IMR-90 (cell line): ENCODE measurements at regions not wholly inside any gene's neighbourhood (a gene's known extent, or its start where the extent isn't known, plus 50 kb on each side); places are given as distances from the start of the nearest gene placed in this dataset.

Source experiments
- ATAC-seq: fragments of 200-7000 bp; cut with Tn5 transposase; 2 replicates; pipeline ENCODE4 v1.9.1; 2020; ENCODE audit warnings: low read depth, mild to moderate bottlenecking, moderate library complexity
- BruUV-seq: library from RNA; stranded (reverse); fragments of 400-500 nt; replicated peaks from 2 replicates; lab custom pipeline; 2021; lab: Mats Ljungman, UMichigan
- CTCF ChIA-PET: fragments of 300-600 bp; formaldehyde crosslinking; extraction: SDS; loops from one replicate; lab custom pipeline; 2021; ENCODE audit warnings: antibody characterized with exemption; lab: Yijun Ruan, JAX
- POLR2A ChIA-PET: fragments of 300-600 bp; sonication (Branson Sonifier 250); formaldehyde crosslinking; loops from one replicate; lab custom pipeline; 2022; ENCODE audit warnings: antibody characterized with exemption; ENCODE audit not compliant: unreplicated experiment; lab: Charles Lee
- DNase-seq: peaks from one replicate; pipeline ENCODE4 v3.0.0; 2013
- H2AFZ ChIP-seq: replicated peaks from 2 replicates; pipeline ENCODE3; 2013; ENCODE audit warnings: low read length, mild to moderate bottlenecking; ENCODE audit not compliant: poor library complexity
- H2AK5ac ChIP-seq: 2 replicates; pipeline ENCODE4 v1.6.1; 2013; ENCODE audit warnings: low read depth, low read length, inconsistent platforms
- H2AK9ac ChIP-seq: replicated peaks from 2 replicates; pipeline ENCODE3; 2013; ENCODE audit warnings: mild to moderate bottlenecking, low read depth, low read length, moderate library complexity; ENCODE audit not compliant: poor library complexity
- H2BK120ac ChIP-seq: 2 replicates; pipeline ENCODE4 v1.6.1; 2013; ENCODE audit warnings: low read depth, low read length, inconsistent platforms
- H2BK15ac ChIP-seq: 3 replicates; pipeline ENCODE4 v1.6.1; 2013; ENCODE audit warnings: low read depth, low read length, inconsistent platforms
- H2BK20ac ChIP-seq: 2 replicates; pipeline ENCODE4 v1.6.1; 2013; ENCODE audit warnings: low read depth, mild to moderate bottlenecking, inconsistent platforms, low read length, moderate library complexity
- H2BK5ac ChIP-seq: 2 replicates; pipeline ENCODE4 v1.6.1; 2013; ENCODE audit warnings: mild to moderate bottlenecking, low read depth, low read length, inconsistent platforms; ENCODE audit not compliant: poor library complexity, severe bottlenecking
- H3K14ac ChIP-seq: replicated peaks from 2 replicates; pipeline ENCODE4 v1.6.1; 2013; ENCODE audit warnings: low read depth, low read length, inconsistent platforms
- H3K18ac ChIP-seq: 2 replicates; pipeline ENCODE4 v1.6.1; 2013; ENCODE audit warnings: low read depth, low read length, control low read depth
- H3K23ac ChIP-seq: 2 replicates; pipeline ENCODE4 v1.6.1; 2013; ENCODE audit warnings: low read depth, low read length, inconsistent platforms
- H3K27ac ChIP-seq: 2 replicates; pipeline ENCODE4 v1.5.1; 2013; ENCODE audit warnings: mild to moderate bottlenecking, control low read depth, low read length; ENCODE audit not compliant: insufficient read depth
- H3K27me3 ChIP-seq: 2 replicates; pipeline ENCODE4 v1.6.1; 2013; ENCODE audit warnings: low read length; ENCODE audit not compliant: control insufficient read depth, insufficient read depth
- H3K36me3 ChIP-seq: 2 replicates; pipeline ENCODE4 v1.6.1; 2013; ENCODE audit warnings: low read length, mixed read lengths; ENCODE audit not compliant: control insufficient read depth, insufficient read depth
- H3K4ac ChIP-seq: 2 replicates; pipeline ENCODE4 v1.6.1; 2013; ENCODE audit warnings: low read depth, low read length, inconsistent platforms
- H3K4me1 ChIP-seq: 2 replicates; pipeline ENCODE4 v1.6.1; 2013; ENCODE audit warnings: low read length, mixed read lengths; ENCODE audit not compliant: control insufficient read depth, insufficient read depth
- H3K4me2 ChIP-seq: 2 replicates; pipeline ENCODE4 v1.6.1; 2013; ENCODE audit warnings: low read depth, mild to moderate bottlenecking, control low read depth, low read length, moderate library complexity
- H3K4me3 ChIP-seq: 2 replicates; pipeline ENCODE4 v1.5.1; 2013; ENCODE audit warnings: low read depth, mild to moderate bottlenecking, control low read depth, low read length, moderate library complexity; ENCODE audit not compliant: insufficient read depth
- H3K56ac ChIP-seq: 2 replicates; pipeline ENCODE4 v1.6.1; 2013; ENCODE audit warnings: low read length, inconsistent platforms; ENCODE audit not compliant: insufficient read depth; ENCODE audit errors: extremely low read depth
- H3K79me1 ChIP-seq, 2 experiments: 2 replicates each; pipeline ENCODE4 v1.6.1; 2013; ENCODE audit warnings: low read length in 2 of 2, inconsistent platforms in 1 of 2, low read depth in 1 of 2
- H3K9ac ChIP-seq: 2 replicates; pipeline ENCODE4 v1.6.1; 2013; ENCODE audit warnings: low read depth, low read length, control low read depth
- H3K9me1 ChIP-seq: 2 replicates; pipeline ENCODE4 v1.6.1; 2013; ENCODE audit warnings: low read length, inconsistent platforms; ENCODE audit not compliant: insufficient read depth
- H3K9me3 ChIP-seq: 2 replicates; pipeline ENCODE4 v1.6.1; 2013; ENCODE audit warnings: low read length; ENCODE audit not compliant: control insufficient read depth, insufficient read depth
- H4K20me1 ChIP-seq: 2 replicates; pipeline ENCODE4 v1.6.1; 2013; ENCODE audit warnings: low read length, inconsistent platforms; ENCODE audit not compliant: insufficient read depth
- H4K5ac ChIP-seq: 2 replicates; pipeline ENCODE4 v1.6.1; 2013; ENCODE audit warnings: mild to moderate bottlenecking, low read depth, low read length, control low read depth
- H4K8ac ChIP-seq, 2 experiments: 2 replicates each; pipeline ENCODE4 v1.6.1; 2013; ENCODE audit warnings: low read depth in 2 of 2, low read length in 2 of 2, control low read depth in 1 of 2, inconsistent platforms in 1 of 2
- H4K91ac ChIP-seq: 2 replicates; pipeline ENCODE4 v1.6.1; 2013; ENCODE audit warnings: low read depth, low read length, inconsistent platforms; ENCODE audit not compliant: insufficient read depth
- RFX5 ChIP-seq: IDR thresholded peaks from 2 replicates; pipeline ENCODE4 v1.8.0; 2012; ENCODE audit warnings: low read depth, mild to moderate bottlenecking, low read length, moderate library complexity
- WGBS, 2 experiments: methylation state at CpG; one replicate each; pipeline versions ENCODE4 v1.1.5 to v1.1.7; 2013; ENCODE audit warnings: missing lambda C conversion rate in 2 of 2; ENCODE audit not compliant: insufficient read length in 1 of 2; ENCODE audit errors: extremely low coverage in 2 of 2; 5-methylcytosine and 5-hydroxymethylcytosine counted together
- dilution Hi-C: fragments of 300-500 bp; cut with HindIII; formaldehyde crosslinking; loops from one replicate; pipeline ENCODE4 v1.14.3; 2018; ENCODE audit warnings: low sequenced_read_pairs; ENCODE audit not compliant: unreplicated experiment
- in situ Hi-C: fragments of 300-500 bp; cut with MboI; formaldehyde crosslinking; loops from 3 replicates; pipeline ENCODE4 v1.14.3; 2019; ENCODE audit warnings: low sequenced_read_pairs, inconsistent platforms, mixed read lengths
- intact Hi-C: fragments of 100-400 bp; cut with micrococcal nuclease; formaldehyde crosslinking; loops from 2 replicates; pipeline ENCODE4 v1.10.0; 2022

DNA sequence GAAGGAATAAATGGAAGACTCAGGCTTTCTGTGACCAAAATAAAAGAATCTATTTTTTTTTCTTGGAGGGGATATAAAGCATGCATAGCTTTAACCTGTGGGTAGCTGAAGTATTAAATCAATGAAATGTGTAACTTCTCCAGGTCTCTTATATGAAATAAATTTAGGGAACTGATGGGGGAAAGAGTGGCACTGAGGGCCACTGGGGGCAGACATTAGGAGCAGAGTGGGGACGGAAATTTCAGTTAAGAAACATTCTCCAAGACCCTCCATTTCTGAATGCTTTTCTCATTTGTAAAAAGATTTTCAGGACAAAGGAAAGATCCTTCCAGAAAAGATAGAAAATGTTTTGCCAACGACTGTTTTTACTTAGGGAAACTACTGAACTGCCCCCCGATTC is 131.0 kb downstream of the GPX5 start:
- no peak overlapping the region for H2BK5ac ChIP-seq
- peaks cover 3% of the 10 kb centered on the region; the same call in 1 of the 2 replicates for H3K27me3 ChIP-seq
- DNase-seq (no peak), ATAC-seq (no peak)
- no peaks in the 10 kb centered on the region for H3K4me1 ChIP-seq
- no peak overlapping the region for H3K18ac ChIP-seq
- H3K4me3 ChIP-seq = no peak overlapping the region
- no peaks in the 10 kb centered on the region for H4K20me1 ChIP-seq
- no peak overlapping the region for H2AK9ac ChIP-seq
- no peak overlapping the region for H3K9ac ChIP-seq
- H3K36me3 ChIP-seq = no peaks in the 10 kb centered on the region
- ChIA-PET CTCF (no interaction called here), POLR2A (no interaction called here)
- H3K27ac ChIP-seq = no peak overlapping the region
- H3K4me2 ChIP-seq = no peak overlapping the region
- no peaks in the 10 kb centered on the region for H3K79me1 ChIP-seq
- H2BK20ac ChIP-seq = no peak overlapping the region
- BruUV-seq = no TSS peak
- H3K4ac ChIP-seq = no peak overlapping the region
- in situ Hi-C loops (no loop called here), intact Hi-C loops (loop anchor here (5.0 kb wide), 1 partner anchor 49 kb away; no protein-coding TSS in a partner anchor), dilution Hi-C loops (no loop called here)
- H3K9me1 ChIP-seq = no peaks in the 10 kb centered on the region
- H3K56ac ChIP-seq = no peak overlapping the region
- no peak overlapping the region for H4K5ac ChIP-seq
- H2BK120ac ChIP-seq = no peak overlapping the region
- TF ChIP-seq RFX5 = no peak
- no peaks in the 10 kb centered on the region for H3K9me3 ChIP-seq
- H4K91ac ChIP-seq = no peak overlapping the region
- H3K23ac ChIP-seq = no peak overlapping the region
- no peak overlapping the region for H2BK15ac ChIP-seq
- no CpG with 5 or more reads among the region's 3 CpGs for WGBS, 2 experiments
- H4K8ac ChIP-seq = no peak overlapping the region
- H3K14ac ChIP-seq = no peak overlapping the region
- no peak overlapping the region for H2AFZ ChIP-seq
- no peak overlapping the region for H2AK5ac ChIP-seq
